Renal pelvis (tissue), 1 donor: ENCODE measurements at regions not wholly inside any gene's neighbourhood (a gene's known extent, or its start where the extent isn't known, plus 50 kb on each side); places are given as distances from the start of the nearest gene placed in this dataset.

Experiments used
- DNase-seq: peaks from one replicate; pipeline ENCODE4 v3.0.0-alpha.2; 2013

DNA sequence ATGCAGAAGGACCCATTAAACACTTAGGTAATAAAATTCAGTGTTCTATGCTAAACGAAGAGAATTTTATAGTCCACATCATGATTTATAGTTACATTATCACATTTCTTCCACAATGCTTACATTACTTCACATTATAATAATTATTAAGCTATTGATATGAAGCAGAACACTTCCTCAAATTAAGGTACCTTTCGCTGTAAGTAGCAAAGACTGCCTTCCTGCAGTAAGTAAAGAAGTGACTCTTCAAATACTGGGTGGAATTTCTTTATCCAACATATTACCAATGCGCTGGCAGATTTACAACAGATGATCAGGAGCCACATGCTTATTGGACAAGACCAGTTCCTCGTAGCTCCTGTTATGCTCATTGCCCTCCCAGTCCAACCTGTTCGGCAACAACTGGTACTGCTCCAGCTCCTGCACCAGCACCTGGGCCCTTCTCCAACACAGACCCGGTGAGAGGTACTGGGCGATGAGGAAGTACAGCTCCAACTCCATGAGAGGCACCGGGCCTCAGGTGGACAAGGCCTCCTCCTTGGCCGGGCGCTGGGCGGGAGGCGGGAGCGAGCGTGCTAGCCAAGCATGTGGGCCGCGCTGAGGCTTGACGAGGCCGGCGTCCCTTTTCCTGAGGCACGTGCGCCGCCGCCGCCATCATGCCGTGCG, 210.7 kb upstream of the ATP2B1 start:
- DNase-seq = no peak

DNA sequence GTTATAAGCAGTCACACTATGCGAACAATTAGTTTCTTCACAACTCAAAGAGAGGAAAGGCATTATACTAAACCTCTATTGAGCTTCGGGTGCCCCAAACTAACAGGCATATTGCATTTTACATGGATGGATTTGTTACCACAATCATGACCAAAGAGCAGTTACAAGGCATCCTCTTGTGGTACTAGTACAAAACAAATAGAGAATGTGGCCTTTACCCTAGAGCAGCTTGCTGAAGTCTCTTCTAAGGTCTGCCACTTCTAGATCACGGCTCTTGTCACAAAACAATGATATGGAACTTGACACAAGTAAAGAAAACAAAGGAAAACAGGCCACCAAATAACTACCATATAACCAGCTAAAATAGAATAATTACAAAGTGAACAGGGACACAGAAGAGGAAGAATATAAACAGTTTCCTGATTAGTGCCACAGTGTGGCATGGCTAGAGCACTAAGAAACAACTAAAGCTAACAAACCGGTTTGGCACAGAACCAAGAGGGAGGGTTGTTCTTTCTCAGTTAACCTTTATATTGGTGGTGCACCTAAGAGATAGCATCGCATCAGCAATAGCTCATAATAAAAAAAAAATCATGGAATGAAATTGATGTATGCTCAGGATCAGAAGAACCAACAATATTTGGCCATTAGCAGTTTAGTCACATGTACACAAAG, 209.7 kb upstream of the ATP2B1 start:
- no peak for DNase-seq

DNA sequence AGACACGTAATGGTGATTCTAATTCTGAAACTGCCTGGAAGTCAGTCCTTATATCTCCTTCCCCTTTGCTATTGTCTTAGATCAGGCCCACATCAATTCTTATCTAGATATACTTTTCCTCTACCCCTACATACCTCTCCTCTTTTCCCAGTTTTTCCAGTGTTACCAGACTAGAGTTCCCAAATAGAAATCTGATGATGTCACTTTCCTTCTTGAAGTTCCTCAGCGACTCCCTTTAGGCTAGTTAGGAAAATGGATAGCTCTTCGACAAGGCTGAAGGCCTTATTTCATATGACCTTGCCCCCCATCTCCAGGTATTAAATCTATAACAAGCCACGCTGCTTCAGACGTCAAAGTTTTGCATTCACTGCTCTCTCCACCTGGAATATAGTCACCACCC, 201.1 kb upstream of the ATP2B1 start:
- DNase-seq = no peak

DNA sequence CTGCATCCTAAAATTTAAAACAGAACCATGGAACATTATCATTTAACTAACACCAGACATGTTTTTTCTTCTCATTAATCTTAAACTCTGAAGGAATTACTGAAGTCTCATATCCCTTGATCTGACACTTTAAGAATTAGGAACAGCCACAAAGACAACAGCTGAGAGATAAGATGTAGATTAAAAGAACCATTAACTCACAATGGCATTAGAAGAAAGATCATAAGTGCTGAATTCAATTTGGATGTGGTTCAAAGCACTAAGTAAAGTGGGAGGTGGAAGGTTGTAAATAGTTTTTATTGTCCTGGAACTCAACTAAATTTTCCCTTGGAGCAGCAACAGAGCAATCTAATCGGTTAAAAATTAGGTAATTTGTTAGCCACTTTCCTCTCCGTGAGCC, 199.0 kb upstream of the ATP2B1 start:
- DNase-seq = peak; percentile 45

DNA sequence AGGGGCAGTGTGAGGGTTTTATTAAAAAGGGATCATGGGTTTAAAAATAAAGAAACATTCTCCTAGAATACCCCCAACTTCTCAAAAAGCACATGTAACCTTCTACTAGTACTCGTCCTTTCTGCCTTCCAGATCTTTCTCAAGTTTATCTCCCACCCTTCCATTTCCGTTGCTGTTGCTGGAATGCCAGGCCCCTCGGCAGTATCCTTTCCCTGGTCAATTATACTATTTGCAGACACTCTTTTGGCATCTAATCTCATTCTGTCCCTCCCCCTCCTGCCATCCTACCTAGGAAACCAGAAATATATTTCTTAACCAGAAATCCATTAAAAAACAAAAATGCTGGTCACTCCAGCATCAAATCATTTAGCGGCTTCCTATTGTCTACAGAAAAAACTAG, 198.2 kb upstream of the ATP2B1 start:
- DNase-seq = no peak

DNA sequence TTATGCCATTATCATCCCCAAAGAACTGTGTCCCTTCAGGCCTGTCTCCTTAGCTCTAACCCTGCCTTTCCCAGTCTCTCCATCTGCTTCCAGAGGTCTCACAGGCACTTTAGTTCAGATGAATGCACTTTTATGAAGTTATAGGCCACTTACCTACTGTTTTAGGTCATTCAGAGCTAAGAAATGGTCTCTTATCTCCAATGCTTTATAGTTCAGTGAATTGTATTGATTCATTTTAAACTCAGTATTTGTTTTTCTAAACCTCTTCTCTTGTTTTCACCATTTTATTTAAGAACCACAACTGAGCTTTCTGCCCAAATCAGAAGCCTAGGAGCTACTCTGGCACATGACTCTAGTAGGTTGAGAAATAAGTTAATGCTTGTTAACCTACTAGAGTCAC, 197.5 kb upstream of the ATP2B1 start:
- no peak for DNase-seq

DNA sequence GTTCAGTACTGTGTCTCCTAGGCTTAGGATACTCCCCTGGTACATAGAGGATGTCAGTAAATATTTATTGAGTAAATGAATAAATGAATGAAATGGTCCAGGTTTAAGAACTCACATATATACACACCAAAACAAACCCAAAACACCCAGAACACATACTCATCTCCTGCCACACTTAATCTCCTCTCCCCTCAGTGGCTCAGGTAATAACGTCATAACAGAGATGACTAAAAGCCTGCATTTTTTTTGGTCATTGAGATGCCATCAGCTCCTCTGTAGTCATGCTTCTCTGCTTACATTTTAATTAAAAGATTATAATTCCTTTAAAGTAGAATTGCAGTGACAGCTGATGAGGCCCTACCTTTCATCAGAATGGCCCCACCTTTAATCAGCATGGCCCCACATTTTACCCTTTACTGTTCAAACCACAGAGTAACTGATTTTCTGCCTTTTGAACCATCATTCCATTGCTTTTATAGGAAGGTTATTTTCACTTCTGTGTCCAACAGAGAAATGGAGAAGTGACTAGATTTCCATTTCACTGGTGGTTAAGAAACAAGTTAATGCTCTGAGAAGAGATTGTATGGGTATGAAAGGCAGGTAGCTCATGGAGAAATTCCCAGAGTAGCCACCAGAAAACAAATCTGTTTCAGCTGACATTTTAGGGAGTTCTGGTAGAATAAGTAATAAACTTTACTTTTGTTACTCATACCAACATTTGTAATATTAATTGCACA, 193.4 kb upstream of the ATP2B1 start:
- DNase-seq = no peak

DNA sequence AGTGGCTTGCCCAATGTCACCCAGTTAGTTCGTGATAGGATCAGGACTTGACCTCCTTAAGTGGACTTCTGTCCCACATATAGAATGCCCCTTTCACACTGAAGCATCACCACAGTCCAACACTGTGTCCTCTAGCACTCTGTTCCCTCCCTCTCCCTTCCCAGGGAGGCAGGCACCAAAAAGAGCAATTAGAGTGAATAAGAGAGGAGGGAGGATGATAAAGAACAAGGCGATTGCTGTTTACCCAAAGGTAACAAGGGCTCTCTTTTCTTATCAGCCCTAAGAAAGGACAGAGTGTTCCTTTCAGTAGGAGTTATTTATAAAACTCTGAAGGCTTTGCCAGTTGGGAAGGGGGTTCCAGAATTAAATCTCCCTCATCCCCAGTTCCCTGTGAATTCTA, 192.7 kb upstream of the ATP2B1 start:
- no peak for DNase-seq

DNA sequence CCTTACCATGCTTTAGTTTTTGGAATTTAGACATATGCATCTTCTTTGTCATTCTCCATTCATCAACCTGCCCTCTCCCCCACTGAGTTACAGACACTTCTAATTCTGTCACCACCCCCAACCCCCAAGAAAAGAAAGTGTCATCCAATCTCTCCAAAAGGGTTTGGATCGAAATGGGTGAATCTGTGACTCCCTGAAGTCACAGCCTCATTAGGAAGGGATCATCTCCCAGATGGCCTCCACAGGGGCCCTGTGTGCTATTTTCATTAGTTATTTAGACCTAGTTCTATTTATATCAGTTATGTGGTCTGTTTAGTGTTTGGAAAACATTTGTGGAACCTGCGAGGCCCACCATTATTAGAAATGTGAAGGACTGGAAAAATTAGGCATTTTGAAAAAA, 191.0 kb upstream of the ATP2B1 start:
- DNase-seq = no peak

DNA sequence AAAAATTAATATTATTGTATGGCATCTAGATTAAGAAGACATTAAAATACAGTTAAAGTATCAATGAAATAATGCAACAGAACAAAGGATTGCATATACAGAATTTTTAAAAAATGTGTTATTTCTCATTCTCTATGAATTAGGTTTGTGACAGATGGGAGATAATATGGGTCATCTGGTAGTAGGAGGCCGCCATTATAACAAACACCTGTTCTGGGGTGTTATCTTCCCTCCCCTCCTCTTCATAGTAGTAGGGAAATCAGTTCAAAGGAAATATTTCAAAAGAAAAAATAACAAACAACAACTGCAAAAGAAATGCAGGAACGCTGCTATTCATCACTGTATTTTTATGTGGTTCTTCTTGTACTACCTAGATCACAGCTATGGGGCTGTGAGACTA, 187.0 kb upstream of the ATP2B1 start:
- no peak for DNase-seq

DNA sequence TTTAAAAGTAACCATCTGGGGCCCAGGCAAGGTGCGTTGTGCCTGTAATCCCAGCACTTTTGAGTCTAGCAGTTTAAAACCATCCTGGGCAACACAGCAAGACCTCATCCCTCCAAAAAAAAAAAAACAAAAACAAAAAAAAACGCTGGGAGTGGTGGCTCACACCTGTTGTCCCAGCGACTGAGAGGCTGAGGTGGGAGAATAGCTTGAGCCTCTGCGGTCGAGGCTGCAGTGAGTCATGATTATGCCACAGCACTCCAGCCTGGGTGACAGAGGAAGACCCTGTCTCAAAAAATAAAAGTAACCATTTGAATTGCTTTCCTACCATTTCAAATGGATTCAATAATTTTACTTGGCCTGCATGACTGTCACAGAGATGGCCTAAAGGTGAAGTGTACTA, 186.5 kb upstream of the ATP2B1 start:
- DNase-seq = no peak

DNA sequence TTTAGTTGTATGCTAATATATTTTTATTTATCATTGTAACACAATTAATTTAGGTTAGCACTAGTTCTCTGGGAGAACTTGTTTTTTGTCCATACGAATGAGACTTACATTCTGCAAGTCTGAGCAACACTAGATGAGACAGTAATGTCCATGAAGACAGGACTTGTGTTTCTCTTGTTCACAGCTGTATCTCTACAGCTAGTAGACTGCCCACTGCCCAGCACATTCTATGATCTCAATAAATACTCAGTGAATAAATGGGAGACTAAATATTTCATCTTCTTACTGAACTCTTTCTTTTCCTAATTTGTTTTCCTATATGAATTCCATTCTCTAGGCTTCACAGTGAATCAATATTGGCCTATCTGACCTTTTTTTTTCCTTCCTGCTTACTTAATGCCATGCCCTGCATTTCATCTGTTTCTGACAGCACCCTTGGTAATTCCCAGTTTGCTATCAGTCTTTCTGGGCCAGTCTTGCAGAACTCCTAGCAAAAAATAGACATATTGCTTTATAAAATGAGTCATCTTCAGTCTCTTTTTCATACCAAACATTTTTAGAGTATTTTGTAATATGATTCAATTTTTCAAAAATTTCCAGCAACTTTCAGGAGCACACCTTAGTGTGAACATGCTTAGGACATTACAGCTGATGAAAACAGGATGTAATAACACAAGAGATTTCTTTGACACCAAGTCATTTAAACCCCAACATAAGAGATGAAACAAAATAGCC, 185.5 kb upstream of the ATP2B1 start:
- DNase-seq = no peak

DNA sequence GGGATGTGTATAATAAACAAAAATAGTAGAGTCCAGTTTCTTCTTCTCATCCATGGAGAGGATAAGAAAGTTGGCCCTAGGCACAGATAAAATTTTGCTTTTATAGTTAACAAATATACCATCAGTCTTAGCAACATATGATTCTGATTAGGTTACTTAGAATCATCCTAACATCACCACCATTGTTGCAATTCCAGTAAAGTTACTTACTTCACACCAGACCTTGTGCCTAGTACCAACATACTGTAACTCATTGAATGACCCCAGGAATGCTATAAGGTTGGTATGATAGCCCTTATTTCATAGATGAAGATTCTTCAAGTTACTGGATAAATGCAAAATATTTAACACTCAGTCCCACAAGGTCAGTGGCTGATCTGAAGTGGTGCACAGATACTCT, 183.8 kb upstream of the ATP2B1 start:
- no peak for DNase-seq

DNA sequence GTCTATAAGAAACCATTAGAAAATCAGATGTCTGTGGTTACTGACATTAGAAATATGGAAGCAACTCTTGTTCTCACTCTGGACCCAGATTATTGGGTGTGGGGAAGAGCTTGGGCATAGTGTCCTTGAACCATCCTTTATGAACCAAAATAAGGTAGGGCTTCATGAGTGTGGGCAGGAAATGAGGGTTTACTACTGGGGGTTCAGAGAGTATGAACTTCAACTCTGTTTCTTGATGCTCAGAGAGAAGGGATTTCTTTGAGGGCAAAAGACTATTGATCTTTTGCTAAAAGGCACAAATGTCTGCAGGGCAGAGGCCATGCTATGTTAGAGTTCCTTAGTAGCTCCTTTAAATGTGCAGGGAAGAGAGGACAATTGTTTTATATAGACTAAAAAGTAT, 183.3 kb upstream of the ATP2B1 start:
- DNase-seq = no peak

DNA sequence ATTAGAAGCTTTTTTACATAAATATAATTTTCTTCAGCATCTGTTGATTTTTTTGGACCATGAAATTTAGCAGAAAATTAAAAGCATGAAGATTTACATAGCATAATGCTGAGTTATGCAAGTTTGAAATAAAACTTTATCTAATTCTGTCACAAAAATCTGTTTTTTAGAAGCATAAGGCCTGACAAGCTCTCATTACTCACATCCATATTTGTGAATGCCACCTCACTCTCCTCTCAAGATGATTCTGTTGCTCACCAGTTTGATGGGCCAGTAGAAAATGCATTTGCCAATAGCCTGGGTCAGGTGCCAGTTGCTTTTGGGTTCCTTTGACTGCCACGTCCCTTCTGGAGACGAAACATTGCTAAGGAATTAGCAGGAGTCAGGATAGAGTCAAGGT, 181.5 kb upstream of the ATP2B1 start:
- no peak for DNase-seq

DNA sequence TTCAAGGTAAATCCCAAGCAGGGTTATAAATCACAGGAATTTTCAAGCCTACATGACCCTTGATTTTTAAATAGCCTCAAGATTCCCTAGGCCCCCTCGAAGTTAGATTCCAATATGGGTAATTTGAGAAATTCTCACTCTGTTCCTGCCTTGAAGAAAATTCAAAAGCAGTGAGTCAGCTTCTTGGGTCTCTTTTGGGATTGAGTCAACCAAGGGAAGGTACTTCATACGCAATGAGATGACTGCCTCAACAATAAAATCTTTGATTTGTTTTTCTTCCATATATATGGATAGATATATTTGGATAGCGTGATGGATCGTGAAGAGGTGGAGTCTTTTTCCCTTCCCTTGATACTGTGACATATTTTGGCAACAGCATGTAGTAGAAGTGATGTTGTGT, 180.4 kb upstream of the ATP2B1 start:
- DNase-seq = no peak

DNA sequence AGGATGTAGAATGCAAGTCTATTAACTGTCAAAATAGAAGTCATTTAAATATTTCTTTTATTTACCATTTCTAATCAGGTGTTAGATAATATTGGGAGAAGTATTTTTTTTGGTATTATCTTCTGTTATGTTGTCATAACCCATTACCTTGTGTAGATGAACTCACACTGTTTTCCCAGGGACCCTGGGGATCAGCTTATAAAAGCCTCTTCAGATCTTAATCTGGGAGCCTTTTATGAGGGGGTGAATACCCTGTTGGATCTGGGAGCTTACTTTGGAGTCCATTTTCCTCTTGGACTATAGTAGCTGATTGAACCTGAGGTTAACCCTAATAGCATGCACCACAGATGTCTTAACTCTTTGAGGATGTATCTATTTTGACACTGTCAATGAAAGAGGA, 176.3 kb upstream of the ATP2B1 start:
- DNase-seq = no peak

DNA sequence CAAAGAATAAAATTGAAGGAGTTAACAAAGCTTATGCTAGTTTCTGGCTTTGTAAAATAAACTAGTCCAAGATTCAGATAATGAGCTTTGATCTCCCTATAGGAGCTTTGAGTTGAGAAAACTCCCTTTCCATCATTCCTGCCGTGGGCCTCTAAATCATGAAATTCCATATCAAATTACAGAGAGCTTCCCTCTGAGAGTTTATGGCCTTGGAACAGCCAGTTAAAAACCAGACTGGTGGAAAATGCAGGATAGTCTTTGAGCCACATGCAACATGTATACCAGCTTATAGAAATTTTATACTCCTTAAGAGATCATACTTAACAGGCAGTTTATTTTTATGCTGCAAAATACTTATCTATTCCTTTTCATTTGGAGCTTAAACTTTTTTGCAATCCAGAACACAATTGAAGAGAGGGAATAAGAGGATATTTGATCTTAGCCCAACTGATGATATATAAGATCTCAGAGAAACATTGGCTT, 175.8 kb upstream of the ATP2B1 start:
- peak; percentile 69 for DNase-seq

DNA sequence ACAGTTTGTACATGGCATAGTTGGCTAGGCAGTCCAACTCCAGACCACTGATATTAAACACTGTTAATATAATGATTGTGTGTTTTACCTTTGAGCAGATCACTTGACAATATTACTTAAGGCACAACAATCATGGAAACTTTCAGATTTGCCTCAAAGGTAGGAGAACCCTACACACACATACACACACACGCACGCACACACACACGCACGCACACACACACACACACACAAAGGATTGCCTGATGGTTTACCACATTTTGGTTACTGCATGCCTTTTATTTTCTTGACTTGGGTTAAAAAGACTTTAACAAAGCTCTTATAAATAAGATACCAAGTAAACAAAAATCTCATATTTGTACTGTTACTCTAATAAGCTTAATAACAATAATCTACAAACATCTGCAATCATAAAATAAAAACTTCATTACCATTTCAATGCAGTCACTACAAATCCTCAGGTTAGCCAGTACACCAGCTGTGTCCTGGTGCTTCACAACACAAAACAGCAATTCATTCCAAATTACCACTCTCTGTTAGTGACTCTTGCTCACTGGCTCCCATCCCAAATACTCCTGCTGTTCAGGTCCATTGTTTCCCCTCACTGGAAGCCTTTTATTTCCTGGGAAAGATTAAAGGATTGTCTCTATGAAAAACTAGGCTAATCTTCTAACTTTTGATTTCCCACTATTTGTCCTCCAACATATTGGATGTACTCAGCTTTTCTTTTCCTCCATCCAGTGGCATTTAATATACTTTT, 175.2 kb upstream of the ATP2B1 start:
- no peak for DNase-seq

DNA sequence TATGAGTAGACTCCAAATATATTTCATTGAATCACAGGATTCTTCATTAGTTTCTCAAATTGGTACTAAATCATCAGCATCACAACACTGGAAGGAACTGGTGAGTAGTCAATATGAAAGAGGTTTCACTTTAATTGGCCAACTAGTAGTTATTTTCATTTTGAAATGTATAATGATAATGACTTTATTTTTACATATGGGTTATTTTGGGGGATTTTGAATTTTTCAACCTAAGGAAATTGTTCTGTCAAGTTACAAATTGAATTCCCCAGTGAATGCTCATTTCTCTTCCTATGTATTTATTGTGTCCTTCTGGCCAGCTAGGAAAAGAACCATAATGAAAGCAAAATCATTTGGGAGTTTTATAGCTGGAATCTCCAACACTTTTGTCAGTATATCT, 174.2 kb upstream of the ATP2B1 start:
- DNase-seq = no peak

DNA sequence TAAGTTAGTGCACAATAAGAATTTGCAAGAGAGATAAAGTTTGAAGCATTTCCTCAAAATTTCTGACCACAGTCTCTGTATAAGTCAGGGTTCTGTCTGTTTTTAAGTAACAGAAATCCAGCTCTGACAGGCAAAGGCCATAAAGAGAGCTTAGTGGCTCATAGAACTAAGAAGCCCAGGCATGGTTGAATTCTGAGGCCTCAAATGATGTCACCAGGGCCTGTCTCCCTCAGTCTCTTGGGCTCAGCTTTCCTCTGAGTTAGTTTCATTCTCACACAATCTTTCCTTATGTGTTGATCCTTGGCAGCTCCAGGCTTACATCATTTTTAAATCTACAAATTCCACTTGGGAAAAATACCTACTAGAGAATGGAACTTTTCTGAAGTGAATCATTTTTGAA, 173.4 kb upstream of the ATP2B1 start:
- DNase-seq = no peak
